Vagina (tissue), 2 donors: ENCODE measurements at regions not wholly inside any gene's neighbourhood (a gene's known extent, or its start where the extent isn't known, plus 50 kb on each side); places are given as distances from the start of the nearest gene placed in this dataset.

Experiments
- CTCF ChIP-seq, 3 experiments: fragments of 450-650 bp in 2 of 3; fragments of 200-600 bp in 1 of 3; sonication (generic) in 1 of 3; IDR thresholded peaks; one replicate each; pipeline ENCODE4 v1.5.1; 2017 to 2019; ENCODE audit warnings: antibody characterized with exemption in 3 of 3, mild to moderate bottlenecking in 2 of 3, moderate library complexity in 2 of 3
- POLR2A ChIP-seq, 2 donors: fragments of 450-650 bp; IDR thresholded peaks; one replicate each; pipeline ENCODE4 v1.6.1; 2017; ENCODE audit warnings: antibody characterized with exemption in 2 of 2, mild to moderate bottlenecking in 2 of 2, moderate library complexity in 2 of 2
- POLR2AphosphoS5 ChIP-seq, 2 donors: sonication (generic); formaldehyde crosslinking; IDR thresholded peaks; one replicate each; pipeline ENCODE4 v1.9.0; 2017; ENCODE audit warnings: antibody characterized with exemption in 2 of 2, mild to moderate bottlenecking in 2 of 2, low read depth in 1 of 2; ENCODE audit not compliant: insufficient read depth in 1 of 2

GRCh38 chr12:127287256-127287655, 979.7 kb upstream of the TMEM132C start:
- TF ChIP-seq CTCF (IDR thresholded peaks at IDR 0.05): no peak
- TF ChIP-seq POLR2A (IDR thresholded peaks at IDR 0.05): no peak
- no peak for TF ChIP-seq POLR2AphosphoS5 (IDR thresholded peaks at IDR 0.05; ENCODE audit: insufficient read depth in 1 of 2, low read depth in 1 of 2)
